Neural progenitor cell (in vitro differentiated cells): ENCODE measurements at regions not wholly inside any gene's neighbourhood (a gene's known extent, or its start where the extent isn't known, plus 50 kb on each side); places are given as distances from the start of the nearest gene placed in this dataset.

ENCODE experiments used
- DNase-seq: peaks from one replicate; pipeline ENCODE4 v3.0.0-alpha.2; 2016; ENCODE audit warnings: low spot score
- H2AFZ ChIP-seq: fragments of 200-600 bp; sonication (generic); replicated peaks from 2 replicates; pipeline ENCODE4 v1.6.1; 2016; ENCODE audit warnings: antibody characterized with exemption
- H3F3A ChIP-seq: fragments of 200-600 bp; sonication (generic); 2 replicates; pipeline ENCODE4 v1.6.1; 2016; ENCODE audit warnings: antibody characterized with exemption, low read depth
- H3K27ac ChIP-seq: fragments of 200-600 bp; sonication (generic); 2 replicates; pipeline ENCODE4 v1.5.1; 2016; ENCODE audit warnings: mild to moderate bottlenecking
- H3K27me3 ChIP-seq: fragments of 200-600 bp; sonication (generic); 2 replicates; pipeline ENCODE4 v1.6.1; 2016; ENCODE audit warnings: mild to moderate bottlenecking, moderate library complexity
- H3K36me3 ChIP-seq: fragments of 200-600 bp; sonication (generic); 2 replicates; pipeline ENCODE4 v1.5.1; 2016
- H3K4me1 ChIP-seq: fragments of 200-600 bp; sonication (generic); 2 replicates; pipeline ENCODE4 v1.6.1; 2016; ENCODE audit warnings: mixed run types
- H3K4me2 ChIP-seq: fragments of 200-600 bp; sonication (generic); 2 replicates; pipeline ENCODE4 v1.6.1; 2016
- H3K4me3 ChIP-seq: fragments of 200-600 bp; sonication (generic); 2 replicates; pipeline ENCODE4 v1.5.1; 2016
- H3K79me2 ChIP-seq: fragments of 200-600 bp; sonication (generic); 2 replicates; pipeline ENCODE4 v1.6.1; 2016; ENCODE audit warnings: low read depth
- H3K9ac ChIP-seq: fragments of 200-600 bp; sonication (generic); 2 replicates; pipeline ENCODE4 v1.6.1; 2016
- H3K9me3 ChIP-seq: fragments of 200-600 bp; sonication (generic); 2 replicates; pipeline ENCODE4 v1.5.1; 2016; ENCODE audit warnings: low read depth
- H4K20me1 ChIP-seq: fragments of 200-600 bp; sonication (generic); 2 replicates; pipeline ENCODE4 v1.6.1; 2016; ENCODE audit warnings: low read depth
- H3K27ac Mint-ChIP-seq: 3 replicates; pipeline ENCODE4 v1.8.0; 2021; ENCODE audit warnings: mixed read lengths
- H3K27me3 Mint-ChIP-seq: 2 replicates; pipeline ENCODE4 v1.8.0; 2022; ENCODE audit warnings: low read depth, mild to moderate bottlenecking, inconsistent platforms, moderate library complexity, mixed read lengths; ENCODE audit not compliant: insufficient read depth
- H3K36me3 Mint-ChIP-seq: 3 replicates; pipeline ENCODE4 v1.8.0; 2021; ENCODE audit warnings: mixed read lengths
- H3K4me1 Mint-ChIP-seq: 3 replicates; pipeline ENCODE4 v1.8.0; 2021; ENCODE audit warnings: mixed read lengths
- H3K4me3 Mint-ChIP-seq: 3 replicates; pipeline ENCODE4 v1.8.0; 2021; ENCODE audit warnings: mild to moderate bottlenecking, moderate library complexity, mixed read lengths
- H3K9me3 Mint-ChIP-seq: 3 replicates; pipeline ENCODE4 v1.8.0; 2020; ENCODE audit warnings: mixed read lengths
- CTCF ChIP-seq: fragments of 200-600 bp; sonication (generic); IDR thresholded peaks from 2 replicates; pipeline ENCODE4 v1.5.1; 2017; ENCODE audit warnings: antibody characterized with exemption, mild to moderate bottlenecking
- EZH2 ChIP-seq: fragments of 200-600 bp; sonication (generic); IDR thresholded peaks from 2 replicates; pipeline ENCODE4 v1.6.1; 2017; ENCODE audit warnings: antibody characterized with exemption, mild to moderate bottlenecking, moderate library complexity
- EZH2phosphoT487 ChIP-seq: fragments of 200-600 bp; sonication (generic); IDR thresholded peaks from 2 replicates; pipeline ENCODE4 v1.6.1; 2017; ENCODE audit warnings: antibody characterized with exemption

GRCh38 chr6:44665143-44665542 is 277.6 kb downstream of the CDC5L start:
- peaks cover 40% of the 10 kb centered on the region for H3K4me1 ChIP-seq
- peaks cover 6% of the 10 kb centered on the region for H3K9me3 Mint-ChIP-seq
- peaks cover 27% of the 10 kb centered on the region for H3F3A ChIP-seq
- no peaks in the 10 kb centered on the region for H3K79me2 ChIP-seq
- H3K9ac ChIP-seq, result no peak overlapping the region
- no peak overlapping the region for H3K4me2 ChIP-seq
- no peak overlapping the region for H3K27ac Mint-ChIP-seq
- no peaks in the 10 kb centered on the region for H3K36me3 Mint-ChIP-seq
- TF ChIP-seq EZH2 (no peak), EZH2phosphoT487 (no peak), CTCF (no peak)
- H4K20me1 ChIP-seq, result no peaks in the 10 kb centered on the region
- no peak for DNase-seq
- H3K27me3 ChIP-seq, result no peaks in the 10 kb centered on the region
- peaks cover 75% of the 10 kb centered on the region for H3K4me1 Mint-ChIP-seq
- H2AFZ ChIP-seq, result no peak overlapping the region
- no peak overlapping the region for H3K27ac ChIP-seq
- no peak overlapping the region for H3K4me3 Mint-ChIP-seq
- no peak overlapping the region for H3K4me3 ChIP-seq
- no peaks in the 10 kb centered on the region for H3K36me3 ChIP-seq
- H3K27me3 Mint-ChIP-seq, result peaks cover 11% of the 10 kb centered on the region
- H3K9me3 ChIP-seq, result no peaks in the 10 kb centered on the region

GRCh38 chr6:44665683-44666082 is 278.2 kb downstream of the CDC5L start:
- Histone ChIP-seq H3K9ac (no peak overlapping the region), H3K4me2 (no peak overlapping the region), H3K36me3 (no peaks in the 10 kb centered on the region), H3K9me3 (no peaks in the 10 kb centered on the region), H3K27me3 (no peaks in the 10 kb centered on the region), H3K27ac (no peak overlapping the region), H3F3A (peaks cover 27% of the 10 kb centered on the region), H4K20me1 (no peaks in the 10 kb centered on the region), H3K4me3 (no peak overlapping the region), H3K79me2 (no peaks in the 10 kb centered on the region), H3K4me1 (peaks cover 40% of the 10 kb centered on the region), H2AFZ (no peak overlapping the region)
- Mint-ChIP-seq H3K27ac (no peak overlapping the region), H3K9me3 (peaks cover 7% of the 10 kb centered on the region), H3K4me3 (no peak overlapping the region), H3K27me3 (peaks cover 11% of the 10 kb centered on the region), H3K4me1 (peaks cover 80% of the 10 kb centered on the region), H3K36me3 (no peaks in the 10 kb centered on the region)
- no peak for TF ChIP-seq EZH2
- no peak for TF ChIP-seq EZH2phosphoT487
- DNase-seq, result no peak

- H3K36me3 Mint-ChIP-seq, result no peaks in the 10 kb centered on the region
- peaks cover 79% of the 10 kb centered on the region for H3K4me1 Mint-ChIP-seq
- no peaks in the 10 kb centered on the region for H3K36me3 ChIP-seq
- H3K27me3 ChIP-seq, result no peaks in the 10 kb centered on the region
- no peak overlapping the region for H3K4me2 ChIP-seq
- H3F3A ChIP-seq, result peaks cover 27% of the 10 kb centered on the region
- H3K27ac Mint-ChIP-seq, result no peak overlapping the region
- peaks cover 7% of the 10 kb centered on the region for H3K9me3 Mint-ChIP-seq
- no peak overlapping the region for H3K27ac ChIP-seq
- no peak overlapping the region for H3K4me3 Mint-ChIP-seq
- no peak for DNase-seq
- H3K4me3 ChIP-seq, result no peak overlapping the region
- peaks cover 39% of the 10 kb centered on the region for H3K4me1 ChIP-seq
- no peak overlapping the region for H3K9ac ChIP-seq
- peaks cover 9% of the 10 kb centered on the region for H3K27me3 Mint-ChIP-seq
- H2AFZ ChIP-seq, result no peak overlapping the region
- TF ChIP-seq CTCF (no peak), EZH2phosphoT487 (no peak), EZH2 (no peak)
- H4K20me1 ChIP-seq, result no peaks in the 10 kb centered on the region
- H3K9me3 ChIP-seq, result no peaks in the 10 kb centered on the region
- H3K79me2 ChIP-seq, result no peaks in the 10 kb centered on the region
These were observed 278.8 kb downstream of the CDC5L start for GRCh38 chr6:44666324-44666723.

GRCh38 chr6:44667226-44667625 is 279.7 kb downstream of the CDC5L start:
- no peaks in the 10 kb centered on the region for H3K36me3 Mint-ChIP-seq
- H3K27me3 Mint-ChIP-seq, result peaks cover 14% of the 10 kb centered on the region
- H2AFZ ChIP-seq, result no peak overlapping the region
- H3K4me3 ChIP-seq, result no peak overlapping the region
- H3K36me3 ChIP-seq, result no peaks in the 10 kb centered on the region
- peak overlapping the region; percentile 61 for H3K27ac Mint-ChIP-seq
- peaks cover 22% of the 10 kb centered on the region for H3F3A ChIP-seq
- H3K4me2 ChIP-seq, result no peak overlapping the region
- no peaks in the 10 kb centered on the region for H3K79me2 ChIP-seq
- H3K27ac ChIP-seq, result no peak overlapping the region
- peaks cover 7% of the 10 kb centered on the region for H3K9me3 Mint-ChIP-seq
- H4K20me1 ChIP-seq, result no peaks in the 10 kb centered on the region
- DNase-seq, result peak; percentile 40
- peaks cover 30% of the 10 kb centered on the region for H3K4me1 ChIP-seq
- H3K9me3 ChIP-seq, result no peaks in the 10 kb centered on the region
- peaks cover 82% of the 10 kb centered on the region for H3K4me1 Mint-ChIP-seq
- peak overlapping the region; percentile 30 for H3K4me3 Mint-ChIP-seq
- no peak overlapping the region for H3K9ac ChIP-seq
- TF ChIP-seq EZH2phosphoT487, result no peak
- TF ChIP-seq EZH2, result no peak
- no peak for TF ChIP-seq CTCF
- no peaks in the 10 kb centered on the region for H3K27me3 ChIP-seq
